HG02852 (cell line): ENCODE measurements at regions not wholly inside any gene's neighbourhood (a gene's known extent, or its start where the extent isn't known, plus 50 kb on each side); places are given as distances from the start of the nearest gene placed in this dataset.

Source experiments
- ATAC-seq: cut with Tn5 transposase; IDR thresholded peaks from one replicate; pipeline ENCODE4 v1.9.1; 2021; ENCODE audit warnings: mild to moderate bottlenecking, moderate library complexity; ENCODE audit not compliant: unreplicated experiment

GRCh38 chr2:221097949-221098348 is 474.2 kb downstream of the EPHA4 start:
- ATAC-seq: no peak

- ATAC-seq: no peak
These were observed 471.5 kb downstream of the EPHA4 start for GRCh38 chr2:221100467-221101089.

- no peak for ATAC-seq
These were observed 469.0 kb downstream of the EPHA4 start for GRCh38 chr2:221102896-221103688.

- ATAC-seq: no peak
These were observed 468.2 kb downstream of the EPHA4 start for GRCh38 chr2:221103930-221104329.

- no peak for ATAC-seq
These were observed 467.7 kb downstream of the EPHA4 start for GRCh38 chr2:221104361-221104811.

- no peak for ATAC-seq
These were observed 465.9 kb downstream of the EPHA4 start for GRCh38 chr2:221106241-221106640.

GRCh38 chr2:221107424-221107823 is 464.7 kb downstream of the EPHA4 start:
- ATAC-seq: no peak

GRCh38 chr2:221109552-221109951 is 462.6 kb downstream of the EPHA4 start:
- no peak for ATAC-seq

GRCh38 chr2:221111739-221112138 is 460.4 kb downstream of the EPHA4 start:
- no peak for ATAC-seq

- ATAC-seq: no peak
These were observed 459.4 kb downstream of the EPHA4 start for GRCh38 chr2:221112744-221113143.

- ATAC-seq: no peak
These were observed 456.2 kb downstream of the EPHA4 start for GRCh38 chr2:221115944-221116343.

- peak; percentile 56 for ATAC-seq
These were observed 451.5 kb downstream of the EPHA4 start for GRCh38 chr2:221120643-221121042.

- no peak for ATAC-seq
These were observed 448.7 kb downstream of the EPHA4 start for GRCh38 chr2:221123396-221123795.

- no peak for ATAC-seq
These were observed 447.4 kb downstream of the EPHA4 start for GRCh38 chr2:221124532-221125240.

GRCh38 chr2:221125691-221126090 is 446.4 kb downstream of the EPHA4 start:
- no peak for ATAC-seq

GRCh38 chr2:221129657-221130056 is 442.4 kb downstream of the EPHA4 start:
- no peak for ATAC-seq

GRCh38 chr2:221130431-221130830 is 441.7 kb downstream of the EPHA4 start:
- no peak for ATAC-seq

- no peak for ATAC-seq
These were observed 438.2 kb downstream of the EPHA4 start for GRCh38 chr2:221133941-221134340.

- no peak for ATAC-seq
These were observed 437.4 kb downstream of the EPHA4 start for GRCh38 chr2:221134718-221135117.

- no peak for ATAC-seq
These were observed 436.4 kb downstream of the EPHA4 start for GRCh38 chr2:221135699-221136098.

GRCh38 chr2:221137385-221137784 is 434.7 kb downstream of the EPHA4 start:
- no peak for ATAC-seq

- ATAC-seq: no peak
These were observed 429.8 kb downstream of the EPHA4 start for GRCh38 chr2:221142341-221142740.
